ENCODE measurements at regions not wholly inside any gene's neighbourhood (a gene's known extent, or its start where the extent isn't known, plus 50 kb on each side); places are given as distances from the start of the nearest gene placed in this dataset.

GRCh38 chr5:104646416-104646815 is 1083.8 kb upstream of the NUDT12 start (continued):
- TF ChIP-seq KLF17 (tag by site-specific recombination; IDR thresholded peaks at IDR 0.05) (no peak), OVOL3 (tag by site-specific recombination; IDR thresholded peaks at IDR 0.05) (no peak), GLI2 (tag by site-specific recombination; IDR thresholded peaks at IDR 0.05; ENCODE audit: borderline replicate concordance, low read depth) (no peak)

- H3K4me3 ChIP-seq (ENCODE audit: low read depth, low read length), result no peak overlapping the region
- H3K36me3 ChIP-seq (ENCODE audit: control insufficient read depth in 2 of 2, insufficient read depth in 1 of 2, low read length in 2 of 2), result no peaks in the 10 kb centered on the region
- POLR2A ChIA-PET, result no interaction called here
- no peak overlapping the region for H3K27ac ChIP-seq (ENCODE audit: extremely low read depth, low read depth, low read length)
- CTCF ChIA-PET, result no interaction called here
- no peaks in the 10 kb centered on the region for H3K9me3 ChIP-seq (ENCODE audit: control insufficient read depth, insufficient read depth, low read depth, low read length)
- TF ChIP-seq ZNF521 (tag by site-specific recombination; IDR thresholded peaks at IDR 0.05), result no peak
- TF ChIP-seq ZBTB21 (tag by site-specific recombination; IDR thresholded peaks at IDR 0.05), result no peak
- no peak for TF ChIP-seq ZNF596 (tag by site-specific recombination; IDR thresholded peaks at IDR 0.05)
- no peak for TF ChIP-seq IKZF3 (tag by site-specific recombination; IDR thresholded peaks at IDR 0.05)
- no peaks in the 10 kb centered on the region for H3K4me1 ChIP-seq (ENCODE audit: control insufficient read depth, insufficient read depth, low read length)
These were observed 1080.7 kb upstream of the NUDT12 start for GRCh38 chr5:104643320-104643719.

GRCh38 chr5:104635227-104635626 is 1072.6 kb upstream of the NUDT12 start:
- CTCF ChIA-PET, result interaction anchor here (0.6 kb wide), 1 partner anchor 1711 kb away, joined by 6 read pairs; no protein-coding TSS in a partner anchor

More at GRCh38 chr5:104635227-104635626, 1072.6 kb upstream of the NUDT12 start:
- Histone ChIP-seq H3K9me3 (ENCODE audit: control insufficient read depth, insufficient read depth, low read depth, low read length) (no peaks in the 10 kb centered on the region), H3K36me3 (ENCODE audit: control insufficient read depth in 2 of 2, insufficient read depth in 1 of 2, low read length in 2 of 2) (no peaks in the 10 kb centered on the region), H3K4me3 (ENCODE audit: low read depth, low read length) (no peak overlapping the region), H3K4me1 (ENCODE audit: control insufficient read depth, insufficient read depth, low read length) (no peaks in the 10 kb centered on the region), H3K27ac (ENCODE audit: extremely low read depth, low read depth, low read length) (no peak overlapping the region)
- POLR2A ChIA-PET, result no interaction called here
- no peak for TF ChIP-seq ZNF292 (tag by site-specific recombination; IDR thresholded peaks at IDR 0.05; ENCODE audit: borderline replicate concordance, low read depth)
- TF ChIP-seq ZBTB11 (tag by site-specific recombination; conservative IDR thresholded peaks at IDR 0.05; ENCODE audit: low read depth), result no peak
- no peak for TF ChIP-seq ZNF623 (tag by site-specific recombination; IDR thresholded peaks at IDR 0.05)
- TF ChIP-seq PRDM4 (tag by site-specific recombination; IDR thresholded peaks at IDR 0.05), result no peak
- TF ChIP-seq ZNF837 (tag by site-specific recombination; IDR thresholded peaks at IDR 0.05), result no peak
- no peak for TF ChIP-seq ZNF843 (tag by site-specific recombination; IDR thresholded peaks at IDR 0.05)
- no peak for TF ChIP-seq REPIN1 (tag by site-specific recombination; IDR thresholded peaks at IDR 0.05; ENCODE audit: low read depth)
- no peak for TF ChIP-seq GLIS1 (tag by site-specific recombination; IDR thresholded peaks at IDR 0.05)
- no peak for TF ChIP-seq FEZF1 (tag by site-specific recombination; IDR thresholded peaks at IDR 0.05)
- no peak for TF ChIP-seq ZNF362 (tag by site-specific recombination; IDR thresholded peaks at IDR 0.05)
- no peak for TF ChIP-seq MEIS1 (CRISPR knock-in tag; IDR thresholded peaks at IDR 0.05; ENCODE audit: borderline replicate concordance)
- no peak for TF ChIP-seq ZNF521 (tag by site-specific recombination; IDR thresholded peaks at IDR 0.05)

Measured in HEK293 (cell line).